ENCODE measurements at regions not wholly inside any gene's neighbourhood (a gene's known extent, or its start where the extent isn't known, plus 50 kb on each side); places are given as distances from the start of the nearest gene placed in this dataset.

- Histone ChIP-seq H3K36me3 (ENCODE audit: insufficient read depth, low read length) (no peaks in the 10 kb centered on the region), H3K4me3 (ENCODE audit: low read length) (no peak overlapping the region), H3K4me1 (ENCODE audit: insufficient read depth, low read length) (no peaks in the 10 kb centered on the region; the same call in 1 of the 2 replicates), H3K27ac (ENCODE audit: low read depth, low read length) (no peak overlapping the region), H3K27me3 (ENCODE audit: insufficient read depth, low read length) (no peaks in the 10 kb centered on the region), H3K9ac (ENCODE audit: low read depth, low read length) (no peak overlapping the region), H3K9me3 (ENCODE audit: insufficient read depth, low read depth, low read length) (no peaks in the 10 kb centered on the region)
- WGBS, result 89% methylated on average over 9 of the region's 9 CpGs
These were observed 316.3 kb downstream of the DLEU7 start for GRCh38 chr13:50527188-50527587.

GRCh38 chr13:50527612-50528509 is 315.6 kb downstream of the DLEU7 start:
- no peak overlapping the region for H3K9ac ChIP-seq (ENCODE audit: low read depth, low read length)
- H3K9me3 ChIP-seq (ENCODE audit: insufficient read depth, low read depth, low read length), result no peaks in the 10 kb centered on the region
- no peaks in the 10 kb centered on the region for H3K36me3 ChIP-seq (ENCODE audit: insufficient read depth, low read length)
- WGBS, result 90% methylated on average over 8 of the region's 9 CpGs
- H3K4me1 ChIP-seq (ENCODE audit: insufficient read depth, low read length), result no peaks in the 10 kb centered on the region
- H3K4me3 ChIP-seq (ENCODE audit: low read length), result no peak overlapping the region
- H3K27me3 ChIP-seq (ENCODE audit: insufficient read depth, low read length), result no peaks in the 10 kb centered on the region
- H3K27ac ChIP-seq (ENCODE audit: low read depth, low read length), result no peak overlapping the region

GRCh38 chr13:50529154-50529882 is 314.2 kb downstream of the DLEU7 start:
- Histone ChIP-seq H3K27me3 (ENCODE audit: insufficient read depth, low read length) (no peaks in the 10 kb centered on the region), H3K36me3 (ENCODE audit: insufficient read depth, low read length) (no peaks in the 10 kb centered on the region), H3K4me1 (ENCODE audit: insufficient read depth, low read length) (no peaks in the 10 kb centered on the region), H3K9me3 (ENCODE audit: insufficient read depth, low read depth, low read length) (peaks cover 6% of the 10 kb centered on the region; the same call in 1 of the 2 replicates), H3K27ac (ENCODE audit: low read depth, low read length) (no peak overlapping the region), H3K9ac (ENCODE audit: low read depth, low read length) (no peak overlapping the region), H3K4me3 (ENCODE audit: low read length) (no peak overlapping the region)
- WGBS, result 93% methylated on average over 12 of the region's 12 CpGs

- Histone ChIP-seq H3K27ac (ENCODE audit: low read depth, low read length) (no peak overlapping the region), H3K27me3 (ENCODE audit: insufficient read depth, low read length) (no peaks in the 10 kb centered on the region), H3K9ac (ENCODE audit: low read depth, low read length) (no peak overlapping the region), H3K4me1 (ENCODE audit: insufficient read depth, low read length) (no peaks in the 10 kb centered on the region), H3K4me3 (ENCODE audit: low read length) (no peak overlapping the region), H3K36me3 (ENCODE audit: insufficient read depth, low read length) (no peaks in the 10 kb centered on the region), H3K9me3 (ENCODE audit: insufficient read depth, low read depth, low read length) (peaks cover 26% of the 10 kb centered on the region)
- WGBS, result 98% methylated on average over 3 of the region's 5 CpGs
These were observed 311.3 kb downstream of the DLEU7 start for GRCh38 chr13:50531917-50532899.

GRCh38 chr13:50535050-50535449 is 308.4 kb downstream of the DLEU7 start:
- no peak overlapping the region for H3K27ac ChIP-seq (ENCODE audit: low read depth, low read length)

GRCh38 chr13:50537029-50537428 is 306.5 kb downstream of the DLEU7 start:
- Histone ChIP-seq H3K36me3 (ENCODE audit: insufficient read depth, low read length) (no peaks in the 10 kb centered on the region), H3K4me3 (ENCODE audit: low read length) (no peak overlapping the region), H3K9ac (ENCODE audit: low read depth, low read length) (no peak overlapping the region), H3K27me3 (ENCODE audit: insufficient read depth, low read length) (no peaks in the 10 kb centered on the region), H3K4me1 (ENCODE audit: insufficient read depth, low read length) (no peaks in the 10 kb centered on the region), H3K9me3 (ENCODE audit: insufficient read depth, low read depth, low read length) (peaks cover 34% of the 10 kb centered on the region), H3K27ac (ENCODE audit: low read depth, low read length) (no peak overlapping the region)
- WGBS, result 86% methylated on average over 1 of the region's 1 CpG

More at GRCh38 chr13:50535050-50535449, 308.4 kb downstream of the DLEU7 start:
- H3K4me3 ChIP-seq (ENCODE audit: low read length), result no peak overlapping the region
- H3K27me3 ChIP-seq (ENCODE audit: insufficient read depth, low read length), result no peaks in the 10 kb centered on the region
- H3K9me3 ChIP-seq (ENCODE audit: insufficient read depth, low read depth, low read length), result peaks cover 34% of the 10 kb centered on the region
- no peaks in the 10 kb centered on the region for H3K4me1 ChIP-seq (ENCODE audit: insufficient read depth, low read length)
- no peak overlapping the region for H3K9ac ChIP-seq (ENCODE audit: low read depth, low read length)
- H3K36me3 ChIP-seq (ENCODE audit: insufficient read depth, low read length), result no peaks in the 10 kb centered on the region

- no peak overlapping the region for H3K9ac ChIP-seq (ENCODE audit: low read depth, low read length)
- H3K4me3 ChIP-seq (ENCODE audit: low read length), result no peak overlapping the region
- H3K9me3 ChIP-seq (ENCODE audit: insufficient read depth, low read depth, low read length), result peaks cover 22% of the 10 kb centered on the region
- H3K27me3 ChIP-seq (ENCODE audit: insufficient read depth, low read length), result no peaks in the 10 kb centered on the region
- no peaks in the 10 kb centered on the region for H3K36me3 ChIP-seq (ENCODE audit: insufficient read depth, low read length)
- peaks cover 24% of the 10 kb centered on the region for H3K4me1 ChIP-seq (ENCODE audit: insufficient read depth, low read length)
- H3K27ac ChIP-seq (ENCODE audit: low read depth, low read length), result no peak overlapping the region
These were observed 303.5 kb downstream of the DLEU7 start for GRCh38 chr13:50539791-50540530.

- H3K4me1 ChIP-seq (ENCODE audit: insufficient read depth, low read length), result peaks cover 24% of the 10 kb centered on the region
- peaks cover 5% of the 10 kb centered on the region; the same call in 1 of the 2 replicates for H3K9me3 ChIP-seq (ENCODE audit: insufficient read depth, low read depth, low read length)
- H3K9ac ChIP-seq (ENCODE audit: low read depth, low read length), result no peak overlapping the region
- H3K36me3 ChIP-seq (ENCODE audit: insufficient read depth, low read length), result no peaks in the 10 kb centered on the region
- no peak overlapping the region for H3K27ac ChIP-seq (ENCODE audit: low read depth, low read length)
- no peak overlapping the region for H3K4me3 ChIP-seq (ENCODE audit: low read length)
- WGBS, result 89% methylated on average over 1 of the region's 2 CpGs
- H3K27me3 ChIP-seq (ENCODE audit: insufficient read depth, low read length), result no peaks in the 10 kb centered on the region
These were observed 300.4 kb downstream of the DLEU7 start for GRCh38 chr13:50543141-50543540.

GRCh38 chr13:50543782-50544181 is 299.7 kb downstream of the DLEU7 start:
- Histone ChIP-seq H3K9me3 (ENCODE audit: insufficient read depth, low read depth, low read length) (no peaks in the 10 kb centered on the region), H3K27ac (ENCODE audit: low read depth, low read length) (peak overlapping the region; percentile 47; the same call in 1 of the 2 replicates), H3K9ac (ENCODE audit: low read depth, low read length) (no peak overlapping the region), H3K27me3 (ENCODE audit: insufficient read depth, low read length) (no peaks in the 10 kb centered on the region), H3K4me1 (ENCODE audit: insufficient read depth, low read length) (peaks cover 24% of the 10 kb centered on the region), H3K36me3 (ENCODE audit: insufficient read depth, low read length) (no peaks in the 10 kb centered on the region), H3K4me3 (ENCODE audit: low read length) (no peak overlapping the region)
- 44% methylated on average over 6 of the region's 6 CpGs for WGBS

GRCh38 chr13:50544211-50544610 is 299.3 kb downstream of the DLEU7 start:
- Histone ChIP-seq H3K4me1 (ENCODE audit: insufficient read depth, low read length) (peaks cover 24% of the 10 kb centered on the region), H3K27ac (ENCODE audit: low read depth, low read length) (no peak overlapping the region), H3K9me3 (ENCODE audit: insufficient read depth, low read depth, low read length) (no peaks in the 10 kb centered on the region), H3K4me3 (ENCODE audit: low read length) (no peak overlapping the region), H3K36me3 (ENCODE audit: insufficient read depth, low read length) (no peaks in the 10 kb centered on the region), H3K27me3 (ENCODE audit: insufficient read depth, low read length) (no peaks in the 10 kb centered on the region), H3K9ac (ENCODE audit: low read depth, low read length) (no peak overlapping the region)
- WGBS, result 58% methylated on average over 3 of the region's 3 CpGs
